Central memory CD8-positive, alpha-beta T cell (primary cell): ENCODE measurements at regions not wholly inside any gene's neighbourhood (a gene's known extent, or its start where the extent isn't known, plus 50 kb on each side); places are given as distances from the start of the nearest gene placed in this dataset.

ENCODE experiments used
- ATAC-seq: fragments of 150-1000 bp; cut with Tn5 transposase; replicated peaks from 2 replicates; pipeline ENCODE4 v1.10.0; 2022; ENCODE audit warnings: mild to moderate bottlenecking, moderate FRiP score, moderate number of reproducible peaks; ENCODE audit not compliant: poor library complexity, severe bottlenecking; ENCODE audit errors: extremely low read depth
- DNase-seq, 2 donors: peaks; one replicate each; pipeline ENCODE4 v3.0.0; 2021; ENCODE audit warnings: low spot score in 2 of 2
- H3K27ac Mint-ChIP-seq: one replicate; pipeline ENCODE4 v1.8.0; 2022; ENCODE audit warnings: low read depth, mild to moderate bottlenecking, moderate library complexity, mixed read lengths
- H3K27me3 Mint-ChIP-seq: one replicate; pipeline ENCODE4 v1.8.0; 2022; ENCODE audit warnings: mixed read lengths
- H3K36me3 Mint-ChIP-seq: one replicate; pipeline ENCODE4 v1.8.0; 2022; ENCODE audit warnings: mild to moderate bottlenecking, moderate library complexity, mixed read lengths; ENCODE audit not compliant: insufficient read depth
- H3K4me1 Mint-ChIP-seq: one replicate; pipeline ENCODE4 v1.8.0; 2022; ENCODE audit warnings: mixed read lengths
- H3K4me3 Mint-ChIP-seq: one replicate; pipeline ENCODE4 v1.8.0; 2022; ENCODE audit warnings: mild to moderate bottlenecking, moderate library complexity, mixed read lengths
- H3K9me3 Mint-ChIP-seq: one replicate; pipeline ENCODE4 v1.8.0; 2022; ENCODE audit warnings: mixed read lengths

GRCh38 chr22:49603016-49603415 is 224.7 kb downstream of the BRD1 start:
- H3K4me1 Mint-ChIP-seq = no peaks in the 10 kb centered on the region
- no peak overlapping the region for H3K27ac Mint-ChIP-seq
- H3K27me3 Mint-ChIP-seq = no peaks in the 10 kb centered on the region
- no peaks in the 10 kb centered on the region for H3K9me3 Mint-ChIP-seq
- no peak for ATAC-seq
- DNase-seq = no peak
- H3K36me3 Mint-ChIP-seq = peaks cover 4% of the 10 kb centered on the region
- no peak overlapping the region for H3K4me3 Mint-ChIP-seq

GRCh38 chr22:49602481-49602880 is 225.2 kb downstream of the BRD1 start:
- no peak overlapping the region for H3K27ac Mint-ChIP-seq
- no peak for DNase-seq
- no peaks in the 10 kb centered on the region for H3K4me1 Mint-ChIP-seq
- H3K9me3 Mint-ChIP-seq = no peaks in the 10 kb centered on the region
- H3K36me3 Mint-ChIP-seq = peaks cover 4% of the 10 kb centered on the region
- no peak overlapping the region for H3K4me3 Mint-ChIP-seq
- no peak for ATAC-seq
- H3K27me3 Mint-ChIP-seq = no peaks in the 10 kb centered on the region

DNA sequence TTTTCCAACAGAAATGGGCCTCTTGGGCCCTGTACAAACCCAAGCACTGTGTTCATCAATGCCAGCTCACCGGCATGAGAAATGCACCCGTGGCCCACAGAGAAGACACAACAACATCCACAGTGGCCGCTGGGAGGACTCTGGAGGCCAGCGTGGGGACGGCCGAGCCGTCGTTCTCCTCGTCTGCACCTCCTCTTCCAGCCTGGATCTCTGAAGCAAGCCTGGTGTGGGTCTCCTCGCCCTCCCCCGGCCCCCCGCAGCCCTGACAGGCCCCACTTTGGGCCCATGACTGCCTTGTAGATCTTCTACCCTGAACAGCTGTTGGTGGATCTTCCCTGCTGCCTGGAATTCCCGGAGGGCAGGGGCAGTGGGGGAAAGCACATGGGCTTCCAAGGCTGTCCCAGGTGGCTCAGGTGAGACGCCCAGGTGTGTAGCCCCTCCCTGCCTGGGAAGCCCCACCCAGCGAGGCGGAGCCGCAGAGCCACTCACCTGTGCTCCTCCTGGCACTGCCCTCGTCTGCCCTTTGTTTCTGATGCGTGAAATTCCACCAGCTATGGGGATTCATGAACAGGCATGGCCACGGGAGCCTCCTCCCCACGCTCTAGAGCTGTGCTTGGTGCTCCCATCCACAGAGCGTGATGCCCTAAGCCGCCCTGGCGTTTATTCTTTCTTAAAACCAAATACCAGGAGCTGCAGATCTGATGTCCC is 225.9 kb downstream of the BRD1 start:
- no peak overlapping the region for H3K4me3 Mint-ChIP-seq

DNA sequence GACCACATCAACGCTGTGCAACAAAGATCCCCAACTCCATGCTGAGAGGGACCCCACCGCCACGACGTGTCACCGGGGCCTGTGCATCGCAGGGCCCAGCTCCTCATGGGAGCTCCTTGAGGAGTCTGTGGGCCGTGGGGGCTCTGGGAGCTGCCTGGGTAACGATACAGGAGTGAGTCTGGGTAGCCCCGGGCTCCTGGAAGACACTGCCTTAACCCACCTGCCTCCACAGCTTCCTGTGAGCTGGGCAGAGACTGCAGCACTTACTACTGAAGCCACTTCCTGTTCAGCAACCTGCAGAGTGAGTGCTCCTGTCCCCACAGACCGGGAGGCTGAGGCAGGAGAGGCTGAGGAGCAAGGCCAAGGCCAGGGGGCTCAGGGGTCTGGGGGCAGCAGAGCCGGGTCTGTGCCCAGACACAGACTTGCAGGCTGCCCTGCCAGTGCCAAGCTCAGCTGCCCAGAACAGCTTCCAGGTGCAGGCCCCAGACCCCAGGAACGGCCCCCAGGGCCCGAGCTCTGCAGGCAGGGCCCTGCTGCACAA is 226.7 kb downstream of the BRD1 start:
- Mint-ChIP-seq H3K36me3 (peaks cover 4% of the 10 kb centered on the region), H3K4me1 (no peaks in the 10 kb centered on the region), H3K4me3 (no peak overlapping the region), H3K27me3 (no peaks in the 10 kb centered on the region), H3K27ac (no peak overlapping the region), H3K9me3 (no peaks in the 10 kb centered on the region)
- no peak for ATAC-seq
- no peak for DNase-seq

More for the DNA sequence above, 225.9 kb downstream of the BRD1 start:
- no peak overlapping the region for H3K27ac Mint-ChIP-seq
- no peaks in the 10 kb centered on the region for H3K4me1 Mint-ChIP-seq
- no peaks in the 10 kb centered on the region for H3K27me3 Mint-ChIP-seq
- H3K9me3 Mint-ChIP-seq = no peaks in the 10 kb centered on the region
- no peak for ATAC-seq
- peaks cover 4% of the 10 kb centered on the region for H3K36me3 Mint-ChIP-seq
- no peak for DNase-seq

DNA sequence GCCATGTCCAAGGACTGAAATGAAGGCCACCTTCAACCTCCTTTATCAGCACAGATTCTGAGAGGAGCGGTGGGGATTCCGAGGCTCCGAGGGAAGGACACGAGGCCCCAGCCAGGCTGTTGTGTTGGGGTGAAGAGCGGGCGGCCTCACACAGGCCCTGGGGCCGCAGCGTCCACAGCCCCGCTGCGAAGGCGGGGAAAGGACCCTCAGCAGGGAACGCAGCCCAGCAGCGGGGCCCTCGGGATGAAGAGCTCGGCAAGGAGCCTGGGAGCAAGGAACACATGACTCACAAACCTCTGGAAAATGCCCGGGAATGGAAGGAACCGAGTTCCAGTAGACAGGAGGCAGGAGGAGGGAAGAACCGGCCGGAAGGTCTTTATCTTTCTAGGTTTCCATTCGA is 227.2 kb downstream of the BRD1 start:
- Mint-ChIP-seq H3K36me3 (peaks cover 4% of the 10 kb centered on the region), H3K4me3 (no peak overlapping the region), H3K9me3 (no peaks in the 10 kb centered on the region), H3K27ac (no peak overlapping the region), H3K4me1 (no peaks in the 10 kb centered on the region), H3K27me3 (no peaks in the 10 kb centered on the region)
- DNase-seq = no peak
- ATAC-seq = no peak

GRCh38 chr22:49599691-49600455 is 227.8 kb downstream of the BRD1 start:
- Mint-ChIP-seq H3K27me3 (no peaks in the 10 kb centered on the region), H3K27ac (no peak overlapping the region), H3K36me3 (peaks cover 4% of the 10 kb centered on the region), H3K9me3 (no peaks in the 10 kb centered on the region), H3K4me1 (no peaks in the 10 kb centered on the region), H3K4me3 (no peak overlapping the region)
- DNase-seq = no peak
- no peak for ATAC-seq

DNA sequence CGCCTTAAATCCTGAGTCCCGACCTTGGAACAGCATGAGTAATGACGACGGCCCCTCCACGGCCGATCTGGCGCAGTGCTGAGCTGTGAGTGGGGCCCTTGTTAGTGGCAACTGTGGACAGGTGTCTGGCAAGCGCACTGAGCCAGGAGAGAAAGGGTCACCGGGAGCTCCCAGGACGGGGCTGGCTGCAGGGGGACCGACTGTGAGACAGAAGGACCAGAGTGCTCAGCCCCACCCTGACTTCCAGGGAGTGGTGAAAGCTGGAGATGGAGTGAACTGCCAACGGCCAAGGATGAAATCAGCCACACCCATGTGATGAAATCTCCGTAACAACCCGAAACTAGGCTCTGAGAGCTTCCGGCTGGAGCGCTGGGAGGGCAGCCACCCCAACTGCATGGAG is 228.6 kb downstream of the BRD1 start:
- no peak overlapping the region for H3K4me3 Mint-ChIP-seq
- H3K9me3 Mint-ChIP-seq = no peaks in the 10 kb centered on the region
- ATAC-seq = no peak
- no peak overlapping the region for H3K27ac Mint-ChIP-seq
- DNase-seq = no peak
- peaks cover 3% of the 10 kb centered on the region for H3K36me3 Mint-ChIP-seq
- no peaks in the 10 kb centered on the region for H3K27me3 Mint-ChIP-seq
- H3K4me1 Mint-ChIP-seq = no peaks in the 10 kb centered on the region

GRCh38 chr22:49598338-49598737 is 229.3 kb downstream of the BRD1 start:
- Mint-ChIP-seq H3K36me3 (peaks cover 3% of the 10 kb centered on the region), H3K4me1 (no peaks in the 10 kb centered on the region), H3K27me3 (no peaks in the 10 kb centered on the region), H3K4me3 (no peak overlapping the region), H3K9me3 (no peaks in the 10 kb centered on the region), H3K27ac (no peak overlapping the region)
- ATAC-seq (no peak), DNase-seq (no peak)

DNA sequence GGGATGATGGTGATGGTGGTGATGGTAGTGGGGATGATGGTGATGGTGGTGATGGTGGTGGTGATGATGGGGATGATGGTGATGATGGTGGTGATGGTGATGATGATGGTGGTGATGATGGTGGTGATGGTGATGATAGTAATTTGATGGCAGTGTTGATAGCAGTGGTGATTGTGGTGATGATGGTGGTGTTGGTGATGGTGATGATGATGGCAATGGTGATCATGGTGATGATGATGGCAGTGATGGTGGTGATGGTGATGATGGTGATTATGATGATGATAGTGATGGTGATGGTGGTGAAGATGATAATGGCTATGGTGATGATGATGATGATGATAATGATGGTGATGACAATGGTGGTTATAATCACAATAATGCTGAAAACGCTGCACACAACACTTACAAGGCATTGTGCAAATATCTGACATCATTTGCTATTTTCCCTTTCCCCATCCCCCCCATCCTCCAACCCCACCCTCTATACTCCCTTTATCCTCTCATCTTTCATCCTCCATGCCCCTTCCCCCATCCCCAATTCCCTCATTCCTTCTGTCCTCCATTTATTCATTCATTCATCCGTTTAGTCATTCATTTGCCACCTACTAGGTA is 230.1 kb downstream of the BRD1 start:
- H3K36me3 Mint-ChIP-seq = peaks cover 1% of the 10 kb centered on the region
- no peak overlapping the region for H3K4me3 Mint-ChIP-seq
- no peaks in the 10 kb centered on the region for H3K9me3 Mint-ChIP-seq
- H3K27ac Mint-ChIP-seq = no peak overlapping the region
- ATAC-seq = no peak
- no peaks in the 10 kb centered on the region for H3K4me1 Mint-ChIP-seq
- H3K27me3 Mint-ChIP-seq = no peaks in the 10 kb centered on the region
- no peak for DNase-seq

DNA sequence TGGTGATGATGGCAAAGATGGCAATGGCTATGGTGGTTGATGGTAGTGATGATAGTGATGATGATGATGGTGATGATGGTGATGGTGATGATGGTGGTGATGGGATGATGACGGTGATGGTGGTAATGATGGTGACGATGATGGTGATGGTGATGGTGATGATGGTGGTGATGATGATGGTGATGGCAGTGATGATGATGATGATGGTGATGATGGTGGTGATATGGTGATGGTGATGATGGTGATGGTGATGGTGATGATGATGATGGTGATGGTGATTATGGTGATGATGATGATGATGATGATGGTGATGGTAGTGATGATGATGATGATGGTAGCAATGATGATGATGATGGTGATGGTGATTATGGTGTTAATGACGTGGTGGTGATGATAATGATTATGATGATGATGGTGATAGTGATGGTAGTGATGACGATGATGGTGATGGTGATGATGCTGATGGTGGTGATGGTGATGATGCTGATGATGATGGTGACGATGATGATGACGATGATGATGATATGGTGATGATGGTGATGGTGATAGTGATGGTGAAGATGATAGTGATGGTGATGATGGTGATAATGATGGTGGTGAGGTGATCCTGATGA is 232.1 kb downstream of the BRD1 start:
- ATAC-seq = no peak
- no peak for DNase-seq
- Mint-ChIP-seq H3K27ac (no peak overlapping the region), H3K27me3 (no peaks in the 10 kb centered on the region), H3K4me3 (no peak overlapping the region), H3K9me3 (no peaks in the 10 kb centered on the region), H3K36me3 (peaks cover 1% of the 10 kb centered on the region), H3K4me1 (no peaks in the 10 kb centered on the region)

DNA sequence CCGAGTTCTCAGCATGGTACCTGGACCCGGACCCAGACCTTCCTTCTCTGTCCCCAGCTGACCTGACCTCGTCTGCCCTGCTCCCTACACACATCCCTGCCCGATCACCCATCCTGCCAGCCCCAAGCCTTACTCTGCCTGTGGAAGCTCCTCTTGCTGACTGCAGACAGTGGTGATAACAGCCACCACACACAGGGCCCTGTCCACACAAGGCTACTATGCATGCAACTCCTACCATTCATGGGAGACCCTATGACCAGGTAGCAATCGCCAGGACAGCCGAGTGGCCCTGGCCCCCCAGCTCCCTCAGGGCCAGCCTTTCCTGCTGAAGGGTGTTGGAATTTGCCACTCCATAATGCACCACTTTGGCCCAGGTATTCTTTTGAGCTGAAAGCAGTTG is 233.6 kb downstream of the BRD1 start:
- no peaks in the 10 kb centered on the region for H3K4me1 Mint-ChIP-seq
- ATAC-seq (no peak), DNase-seq (no peak)
- H3K36me3 Mint-ChIP-seq = peaks cover 1% of the 10 kb centered on the region
- no peaks in the 10 kb centered on the region for H3K9me3 Mint-ChIP-seq
- H3K27ac Mint-ChIP-seq = no peak overlapping the region
- no peak overlapping the region for H3K4me3 Mint-ChIP-seq
- no peaks in the 10 kb centered on the region for H3K27me3 Mint-ChIP-seq

DNA sequence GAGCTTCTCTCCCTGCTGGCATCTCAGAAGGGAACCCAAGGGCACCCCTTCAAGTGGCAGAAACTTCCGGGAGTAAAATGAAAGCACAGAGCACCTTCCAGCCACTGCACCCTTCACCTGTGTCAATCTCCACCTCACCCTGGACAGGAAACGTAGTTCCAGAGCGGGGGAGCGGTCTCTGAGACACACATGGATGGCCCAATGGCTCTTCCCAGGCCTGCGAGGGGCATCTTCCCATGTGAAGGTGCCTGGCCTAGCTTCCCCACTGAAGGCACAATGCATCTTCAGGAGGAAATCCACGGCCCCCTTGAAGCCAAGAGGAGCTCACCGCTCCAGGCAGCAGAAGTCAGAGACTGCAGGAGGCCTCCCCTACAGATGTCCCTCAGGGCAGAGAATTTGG is 234.2 kb downstream of the BRD1 start:
- ATAC-seq = no peak
- H3K9me3 Mint-ChIP-seq = no peaks in the 10 kb centered on the region
- H3K4me3 Mint-ChIP-seq = no peak overlapping the region
- peaks cover 1% of the 10 kb centered on the region for H3K36me3 Mint-ChIP-seq
- H3K4me1 Mint-ChIP-seq = no peaks in the 10 kb centered on the region
- no peak for DNase-seq
- no peak overlapping the region for H3K27ac Mint-ChIP-seq
- H3K27me3 Mint-ChIP-seq = no peaks in the 10 kb centered on the region
